PC-3 (cell line): ENCODE measurements at regions not wholly inside any gene's neighbourhood (a gene's known extent, or its start where the extent isn't known, plus 50 kb on each side); places are given as distances from the start of the nearest gene placed in this dataset.

Experiments used
- ATAC-seq: fragments of 200-7000 bp; cut with Tn5 transposase; 2 replicates; pipeline ENCODE4 v1.9.1; 2020; ENCODE audit warnings: mild to moderate bottlenecking, moderate library complexity
- BruUV-seq: library from RNA; stranded (reverse); fragments of 400-500 nt; replicated peaks from 2 replicates; lab custom pipeline; 2021; lab: Mats Ljungman, UMichigan
- CTCF ChIA-PET: fragments of 300-600 bp; sonication (Branson Sonifier 250); formaldehyde crosslinking; loops from one replicate; lab custom pipeline; 2022; ENCODE audit warnings: antibody characterized with exemption; lab: Charles Lee
- POLR2A ChIA-PET: fragments of 300-600 bp; sonication (Branson Sonifier 250); formaldehyde crosslinking; loops from one replicate; lab custom pipeline; 2022; ENCODE audit warnings: antibody characterized with exemption; ENCODE audit not compliant: unreplicated experiment; lab: Charles Lee
- DNase-seq: peaks from one replicate; pipeline ENCODE4 v3.0.0-alpha.2; 2015
- H2AFZ ChIP-seq: fragments of 300-600 bp; sonication (generic); 2 replicates; pipeline ENCODE4 v1.6.0; 2016; ENCODE audit warnings: antibody characterized with exemption, low read length
- H3F3A ChIP-seq: fragments of 300-600 bp; sonication (generic); one replicate; pipeline ENCODE4 v1.6.0; 2017; ENCODE audit warnings: antibody characterized with exemption, low read length, control low read depth, mild to moderate bottlenecking; ENCODE audit not compliant: unreplicated experiment
- H3K27ac ChIP-seq: fragments of 300-600 bp; sonication (generic); 2 replicates; pipeline ENCODE4 v1.5.1; 2016; ENCODE audit warnings: mild to moderate bottlenecking, low read length
- H3K27me3 ChIP-seq: fragments of 300-600 bp; sonication (generic); 2 replicates; pipeline ENCODE4 v1.6.1; 2016; ENCODE audit warnings: low read length, mixed read lengths
- H3K36me3 ChIP-seq: fragments of 300-600 bp; sonication (generic); 2 replicates; pipeline ENCODE4 v1.6.1; 2016; ENCODE audit warnings: low read depth, mixed run types, low read length, mixed read lengths
- H3K4me1 ChIP-seq: fragments of 300-600 bp; sonication (generic); 2 replicates; pipeline ENCODE4 v1.5.1; 2016; ENCODE audit warnings: low read length; ENCODE audit not compliant: insufficient read depth
- H3K4me2 ChIP-seq: fragments of 300-600 bp; sonication (generic); 2 replicates; pipeline ENCODE4 v1.6.0; 2016; ENCODE audit warnings: low read length
- H3K4me3 ChIP-seq: fragments of 300-600 bp; sonication (generic); 2 replicates; pipeline ENCODE4 v1.5.1; 2016; ENCODE audit warnings: mild to moderate bottlenecking, low read length, mixed read lengths
- H3K79me2 ChIP-seq: fragments of 300-600 bp; sonication (generic); 2 replicates; pipeline ENCODE4 v1.6.1; 2017; ENCODE audit warnings: low read length, mixed read lengths
- H3K9ac ChIP-seq: fragments of 300-600 bp; sonication (generic); 2 replicates; pipeline ENCODE4 v1.6.0; 2016; ENCODE audit warnings: mild to moderate bottlenecking, low read length
- H3K9me2 ChIP-seq: fragments of 300-600 bp; sonication (generic); replicated peaks from 2 replicates; pipeline ENCODE4 v1.6.1; 2016; ENCODE audit warnings: mixed run types, low read length, mixed read lengths
- H3K9me3 ChIP-seq: fragments of 300-600 bp; sonication (generic); 2 replicates; pipeline ENCODE4 v1.6.1; 2016; ENCODE audit warnings: low read length, mixed read lengths
- H4K20me1 ChIP-seq: fragments of 300-600 bp; sonication (generic); 2 replicates; pipeline ENCODE4 v1.6.1; 2016; ENCODE audit warnings: low read length, mixed read lengths
- EZH2 ChIP-seq: fragments of 300-600 bp; sonication (generic); IDR thresholded peaks from one replicate; pipeline ENCODE4 v1.6.1; 2017; ENCODE audit warnings: antibody characterized with exemption, mild to moderate bottlenecking, low read length; ENCODE audit not compliant: unreplicated experiment
- EZH2phosphoT487 ChIP-seq: fragments of 300-600 bp; sonication (generic); IDR thresholded peaks from 2 replicates; pipeline ENCODE4 v1.6.1; 2018; ENCODE audit warnings: mild to moderate bottlenecking, antibody characterized with exemption, low read length, borderline replicate concordance
- intact Hi-C: fragments of 100-400 bp; cut with micrococcal nuclease; formaldehyde crosslinking; loops from 2 replicates; pipeline ENCODE4 v1.9.0; 2023
- TF ChIP-seq, protein P1 (sequence below): fragments of 300-600 bp; sonication (generic); conservative IDR thresholded peaks from 2 replicates; pipeline ENCODE4 v1.5.1; 2017; ENCODE audit warnings: antibody characterized with exemption, low read depth, mild to moderate bottlenecking, low read length

DNA sequence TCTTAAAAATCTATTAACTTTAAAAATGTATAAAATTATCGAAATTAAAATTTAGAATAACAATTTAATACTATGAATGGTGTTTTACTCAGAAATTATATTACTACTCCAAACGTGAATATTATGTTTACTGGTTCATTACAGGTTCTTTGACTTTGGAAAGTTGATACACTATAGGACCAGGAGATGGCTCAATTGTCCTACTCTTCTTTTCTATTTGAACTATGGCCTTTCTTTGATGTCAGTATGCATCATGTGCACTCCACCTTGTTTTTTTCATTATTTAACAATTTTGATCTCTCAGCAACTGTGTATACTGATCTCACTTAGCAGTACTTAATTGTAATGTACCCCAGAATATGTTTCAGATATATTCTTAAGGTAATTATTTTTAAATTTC lies 391.5 kb upstream of the MANEA start:
- TF ChIP-seq, protein P1, sequence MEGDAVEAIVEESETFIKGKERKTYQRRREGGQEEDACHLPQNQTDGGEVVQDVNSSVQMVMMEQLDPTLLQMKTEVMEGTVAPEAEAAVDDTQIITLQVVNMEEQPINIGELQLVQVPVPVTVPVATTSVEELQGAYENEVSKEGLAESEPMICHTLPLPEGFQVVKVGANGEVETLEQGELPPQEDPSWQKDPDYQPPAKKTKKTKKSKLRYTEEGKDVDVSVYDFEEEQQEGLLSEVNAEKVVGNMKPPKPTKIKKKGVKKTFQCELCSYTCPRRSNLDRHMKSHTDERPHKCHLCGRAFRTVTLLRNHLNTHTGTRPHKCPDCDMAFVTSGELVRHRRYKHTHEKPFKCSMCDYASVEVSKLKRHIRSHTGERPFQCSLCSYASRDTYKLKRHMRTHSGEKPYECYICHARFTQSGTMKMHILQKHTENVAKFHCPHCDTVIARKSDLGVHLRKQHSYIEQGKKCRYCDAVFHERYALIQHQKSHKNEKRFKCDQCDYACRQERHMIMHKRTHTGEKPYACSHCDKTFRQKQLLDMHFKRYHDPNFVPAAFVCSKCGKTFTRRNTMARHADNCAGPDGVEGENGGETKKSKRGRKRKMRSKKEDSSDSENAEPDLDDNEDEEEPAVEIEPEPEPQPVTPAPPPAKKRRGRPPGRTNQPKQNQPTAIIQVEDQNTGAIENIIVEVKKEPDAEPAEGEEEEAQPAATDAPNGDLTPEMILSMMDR: no peak; the same call in 1 of the 2 replicates
- no peak for TF ChIP-seq EZH2phosphoT487
- TF ChIP-seq EZH2: no peak
- Histone ChIP-seq H3K4me2 (no peak overlapping the region), H3K9ac (no peak overlapping the region), H3K9me2 (no peaks in the 10 kb centered on the region), H3K4me1 (no peaks in the 10 kb centered on the region), H3K4me3 (no peak overlapping the region), H3K79me2 (no peaks in the 10 kb centered on the region), H2AFZ (no peak overlapping the region), H3F3A (no peaks in the 10 kb centered on the region), H3K36me3 (no peaks in the 10 kb centered on the region), H3K9me3 (no peaks in the 10 kb centered on the region), H4K20me1 (no peaks in the 10 kb centered on the region), H3K27ac (no peak overlapping the region), H3K27me3 (no peaks in the 10 kb centered on the region)
- ChIA-PET POLR2A (no interaction called here), CTCF (no interaction called here)
- DNase-seq (peak; percentile 19), ATAC-seq (no peak)
- BruUV-seq: no TSS peak
- intact Hi-C loops: no loop called here

DNA sequence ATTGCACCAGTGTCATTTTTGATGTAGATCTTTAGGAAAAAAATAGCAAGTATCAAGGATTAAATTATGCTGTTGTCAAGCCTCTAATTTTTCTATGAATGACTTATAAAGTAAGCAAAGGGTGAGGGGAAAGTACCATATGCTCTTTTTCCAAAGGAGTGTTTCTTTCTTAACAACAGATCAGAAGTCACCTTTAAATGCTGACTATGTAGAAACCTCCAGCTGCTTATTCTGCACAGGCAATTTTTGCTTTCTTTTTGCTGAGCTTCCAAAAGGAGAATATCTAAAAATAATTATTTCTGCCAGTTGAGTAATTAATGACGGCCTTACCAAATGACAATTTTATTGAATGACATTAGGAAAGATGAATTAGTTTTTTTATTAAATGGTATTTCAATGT lies 390.6 kb upstream of the MANEA start:
- Histone ChIP-seq H3K4me3 (no peak overlapping the region), H3K36me3 (no peaks in the 10 kb centered on the region), H3K9me2 (no peaks in the 10 kb centered on the region), H3K79me2 (no peaks in the 10 kb centered on the region), H3K27ac (no peak overlapping the region), H3K9me3 (no peaks in the 10 kb centered on the region), H2AFZ (no peak overlapping the region), H3K9ac (no peak overlapping the region), H3F3A (no peaks in the 10 kb centered on the region), H4K20me1 (no peaks in the 10 kb centered on the region), H3K4me2 (no peak overlapping the region), H3K4me1 (no peaks in the 10 kb centered on the region), H3K27me3 (no peaks in the 10 kb centered on the region)
- CTCF ChIA-PET: interaction anchor here (0.6 kb wide), 1 partner anchor 274 kb away, joined by 3 read pairs; no protein-coding TSS in a partner anchor
- POLR2A ChIA-PET: no interaction called here
- ATAC-seq (no peak), DNase-seq (no peak)
- no TSS peak for BruUV-seq
- intact Hi-C loops: no loop called here
- TF ChIP-seq EZH2phosphoT487 (no peak), EZH2 (no peak)
- TF ChIP-seq, protein P1: no peak

DNA sequence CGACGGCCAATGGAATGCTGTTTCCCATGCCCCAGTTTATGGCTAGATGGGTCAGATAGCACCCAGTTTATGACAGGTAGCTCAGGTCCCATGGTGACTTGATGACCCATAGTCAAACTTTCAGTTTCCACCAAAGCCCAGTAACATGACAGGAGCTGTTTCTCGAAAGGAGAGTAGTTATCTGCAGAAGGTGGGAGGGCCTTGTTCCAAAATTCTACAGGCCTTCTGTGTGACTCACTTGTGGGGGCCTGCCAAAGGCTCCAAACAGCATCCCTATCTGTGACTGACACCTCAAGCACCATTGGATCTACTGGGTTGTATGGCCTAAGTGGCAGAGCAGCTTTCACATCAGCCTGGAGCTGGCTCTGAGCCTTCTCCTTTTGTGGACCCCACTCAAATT lies 379.7 kb upstream of the MANEA start:
- Histone ChIP-seq H3K27me3 (no peaks in the 10 kb centered on the region), H3K4me2 (no peak overlapping the region), H3K9ac (no peak overlapping the region), H3K9me2 (no peaks in the 10 kb centered on the region), H2AFZ (no peak overlapping the region), H3K4me3 (no peak overlapping the region), H3K79me2 (no peaks in the 10 kb centered on the region), H4K20me1 (no peaks in the 10 kb centered on the region), H3F3A (no peaks in the 10 kb centered on the region), H3K4me1 (no peaks in the 10 kb centered on the region), H3K27ac (no peak overlapping the region), H3K9me3 (no peaks in the 10 kb centered on the region), H3K36me3 (no peaks in the 10 kb centered on the region)
- BruUV-seq: no TSS peak
- ATAC-seq (no peak), DNase-seq (no peak)
- TF ChIP-seq EZH2phosphoT487: no peak
- no peak for TF ChIP-seq EZH2
- TF ChIP-seq, protein P1: no peak
- CTCF ChIA-PET: no interaction called here
- intact Hi-C loops: no loop called here
- POLR2A ChIA-PET: no interaction called here
